MM.1S (cell line): ENCODE measurements at regions not wholly inside any gene's neighbourhood (a gene's known extent, or its start where the extent isn't known, plus 50 kb on each side); places are given as distances from the start of the nearest gene placed in this dataset.

Experiments used
- EZH2 ChIP-seq: fragments of 300-600 bp; sonication (generic); optimal IDR thresholded peaks from 2 replicates; pipeline ENCODE3; 2017; ENCODE audit warnings: low read depth, mild to moderate bottlenecking, antibody characterized with exemption, low read length, mixed read lengths
- TF ChIP-seq, protein P1 (sequence below): fragments of 300-600 bp; sonication (generic); IDR thresholded peaks from 2 replicates; pipeline ENCODE4 v1.5.1; 2016; ENCODE audit warnings: antibody characterized with exemption, low read length, mixed read lengths

DNA sequence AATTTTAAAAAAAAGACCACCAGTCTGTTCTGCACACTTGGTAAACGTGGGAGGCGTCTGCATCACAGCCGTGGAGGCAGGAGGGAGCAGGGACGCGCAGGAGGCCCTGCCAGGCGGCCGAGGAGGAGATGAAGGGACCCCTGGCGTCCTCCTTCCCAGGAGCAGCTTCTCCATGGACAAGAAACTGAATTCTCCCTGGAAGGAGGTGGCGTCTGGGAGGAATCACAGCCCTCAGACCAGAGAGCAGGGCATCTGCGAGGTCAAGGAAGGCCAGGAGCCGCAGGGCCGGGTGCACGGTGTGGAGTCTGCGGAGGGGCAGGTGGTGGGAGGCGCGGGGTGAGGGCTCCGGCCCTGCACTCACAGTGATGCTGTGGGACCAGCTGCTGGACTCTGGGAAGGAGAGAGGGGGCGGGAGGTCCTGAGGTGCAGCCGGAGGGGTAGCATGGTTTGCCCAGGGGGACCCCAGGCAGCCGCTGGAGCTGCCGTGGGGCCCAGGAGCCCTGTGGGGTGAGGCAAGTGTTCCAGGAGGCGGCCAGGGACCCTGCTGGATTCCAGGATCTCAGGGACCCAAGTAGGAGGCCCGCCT, 73.5 kb upstream of the GALNT9 start:
- TF ChIP-seq EZH2 = no peak
- TF ChIP-seq, protein P1, sequence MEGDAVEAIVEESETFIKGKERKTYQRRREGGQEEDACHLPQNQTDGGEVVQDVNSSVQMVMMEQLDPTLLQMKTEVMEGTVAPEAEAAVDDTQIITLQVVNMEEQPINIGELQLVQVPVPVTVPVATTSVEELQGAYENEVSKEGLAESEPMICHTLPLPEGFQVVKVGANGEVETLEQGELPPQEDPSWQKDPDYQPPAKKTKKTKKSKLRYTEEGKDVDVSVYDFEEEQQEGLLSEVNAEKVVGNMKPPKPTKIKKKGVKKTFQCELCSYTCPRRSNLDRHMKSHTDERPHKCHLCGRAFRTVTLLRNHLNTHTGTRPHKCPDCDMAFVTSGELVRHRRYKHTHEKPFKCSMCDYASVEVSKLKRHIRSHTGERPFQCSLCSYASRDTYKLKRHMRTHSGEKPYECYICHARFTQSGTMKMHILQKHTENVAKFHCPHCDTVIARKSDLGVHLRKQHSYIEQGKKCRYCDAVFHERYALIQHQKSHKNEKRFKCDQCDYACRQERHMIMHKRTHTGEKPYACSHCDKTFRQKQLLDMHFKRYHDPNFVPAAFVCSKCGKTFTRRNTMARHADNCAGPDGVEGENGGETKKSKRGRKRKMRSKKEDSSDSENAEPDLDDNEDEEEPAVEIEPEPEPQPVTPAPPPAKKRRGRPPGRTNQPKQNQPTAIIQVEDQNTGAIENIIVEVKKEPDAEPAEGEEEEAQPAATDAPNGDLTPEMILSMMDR = no peak
